Vagina (tissue), 2 donors: ENCODE measurements at regions not wholly inside any gene's neighbourhood (a gene's known extent, or its start where the extent isn't known, plus 50 kb on each side); places are given as distances from the start of the nearest gene placed in this dataset.

Source experiments
- POLR2A ChIP-seq, 2 donors: fragments of 450-650 bp; IDR thresholded peaks; one replicate each; pipeline ENCODE4 v1.6.1; 2017; ENCODE audit warnings: antibody characterized with exemption in 2 of 2, mild to moderate bottlenecking in 2 of 2, moderate library complexity in 2 of 2
- POLR2AphosphoS5 ChIP-seq, 2 donors: sonication (generic); formaldehyde crosslinking; IDR thresholded peaks; one replicate each; pipeline ENCODE4 v1.9.0; 2017; ENCODE audit warnings: antibody characterized with exemption in 2 of 2, mild to moderate bottlenecking in 2 of 2, low read depth in 1 of 2; ENCODE audit not compliant: insufficient read depth in 1 of 2
- TF ChIP-seq, protein P1 (sequence below), 3 experiments: fragments of 450-650 bp in 2 of 3; fragments of 200-600 bp in 1 of 3; sonication (generic) in 1 of 3; IDR thresholded peaks; one replicate each; pipeline ENCODE4 v1.5.1; 2017 to 2019; ENCODE audit warnings: antibody characterized with exemption in 3 of 3, mild to moderate bottlenecking in 2 of 3, moderate library complexity in 2 of 3

DNA sequence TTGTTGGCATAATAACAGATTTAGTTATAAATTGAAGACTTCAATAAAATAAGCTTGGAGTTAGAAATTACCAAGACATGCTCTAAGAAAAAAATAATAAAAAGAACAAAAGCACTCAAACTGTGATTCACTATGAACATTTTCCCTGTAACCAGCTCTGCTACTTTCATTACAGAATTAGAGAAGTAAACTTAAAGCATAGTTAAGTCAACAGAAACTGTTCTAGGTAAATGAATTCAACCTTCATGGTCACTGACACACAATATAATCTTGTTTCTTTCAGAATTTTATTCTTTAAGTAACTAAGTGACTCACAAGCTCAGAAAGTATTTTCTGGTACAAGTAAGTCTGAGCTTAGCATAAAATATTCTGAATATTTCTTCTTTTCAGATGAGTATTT lies 136.3 kb downstream of the KLF5 start:
- TF ChIP-seq, protein P1, sequence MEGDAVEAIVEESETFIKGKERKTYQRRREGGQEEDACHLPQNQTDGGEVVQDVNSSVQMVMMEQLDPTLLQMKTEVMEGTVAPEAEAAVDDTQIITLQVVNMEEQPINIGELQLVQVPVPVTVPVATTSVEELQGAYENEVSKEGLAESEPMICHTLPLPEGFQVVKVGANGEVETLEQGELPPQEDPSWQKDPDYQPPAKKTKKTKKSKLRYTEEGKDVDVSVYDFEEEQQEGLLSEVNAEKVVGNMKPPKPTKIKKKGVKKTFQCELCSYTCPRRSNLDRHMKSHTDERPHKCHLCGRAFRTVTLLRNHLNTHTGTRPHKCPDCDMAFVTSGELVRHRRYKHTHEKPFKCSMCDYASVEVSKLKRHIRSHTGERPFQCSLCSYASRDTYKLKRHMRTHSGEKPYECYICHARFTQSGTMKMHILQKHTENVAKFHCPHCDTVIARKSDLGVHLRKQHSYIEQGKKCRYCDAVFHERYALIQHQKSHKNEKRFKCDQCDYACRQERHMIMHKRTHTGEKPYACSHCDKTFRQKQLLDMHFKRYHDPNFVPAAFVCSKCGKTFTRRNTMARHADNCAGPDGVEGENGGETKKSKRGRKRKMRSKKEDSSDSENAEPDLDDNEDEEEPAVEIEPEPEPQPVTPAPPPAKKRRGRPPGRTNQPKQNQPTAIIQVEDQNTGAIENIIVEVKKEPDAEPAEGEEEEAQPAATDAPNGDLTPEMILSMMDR (IDR thresholded peaks at IDR 0.05): no peak
- no peak for TF ChIP-seq POLR2AphosphoS5 (IDR thresholded peaks at IDR 0.05; ENCODE audit: insufficient read depth in 1 of 2, low read depth in 1 of 2)
- no peak for TF ChIP-seq POLR2A (IDR thresholded peaks at IDR 0.05)
